Astrocyte of the cerebellum (primary cell): ENCODE measurements at regions not wholly inside any gene's neighbourhood (a gene's known extent, or its start where the extent isn't known, plus 50 kb on each side); places are given as distances from the start of the nearest gene placed in this dataset.
"Not testable (repeated sequence)": the region's sequence is repeated elsewhere in the genome, so short reads cannot be mapped to it uniquely, and the experiment has no call there.

Experiments
- DNase-seq: peaks from one replicate; pipeline ENCODE4 v3.0.0-alpha.2; 2011; ENCODE audit warnings: low read depth
- H3K4me3 ChIP-seq: 2 replicates; pipeline ENCODE4 v1.5.1; 2011; ENCODE audit warnings: mild to moderate bottlenecking, low read depth, low read length, moderate library complexity
- in situ Hi-C: cut with HindIII; loops from 2 replicates; pipeline ENCODE4 v1.10.0; 2017; ENCODE audit warnings: low sequenced_read_pairs
- TF ChIP-seq, protein P1 (sequence below): IDR thresholded peaks from 2 replicates; pipeline ENCODE4 v1.5.1; 2012; ENCODE audit warnings: low read length, low read depth, moderate library complexity, mild to moderate bottlenecking; ENCODE audit errors: missing control alignments

DNA sequence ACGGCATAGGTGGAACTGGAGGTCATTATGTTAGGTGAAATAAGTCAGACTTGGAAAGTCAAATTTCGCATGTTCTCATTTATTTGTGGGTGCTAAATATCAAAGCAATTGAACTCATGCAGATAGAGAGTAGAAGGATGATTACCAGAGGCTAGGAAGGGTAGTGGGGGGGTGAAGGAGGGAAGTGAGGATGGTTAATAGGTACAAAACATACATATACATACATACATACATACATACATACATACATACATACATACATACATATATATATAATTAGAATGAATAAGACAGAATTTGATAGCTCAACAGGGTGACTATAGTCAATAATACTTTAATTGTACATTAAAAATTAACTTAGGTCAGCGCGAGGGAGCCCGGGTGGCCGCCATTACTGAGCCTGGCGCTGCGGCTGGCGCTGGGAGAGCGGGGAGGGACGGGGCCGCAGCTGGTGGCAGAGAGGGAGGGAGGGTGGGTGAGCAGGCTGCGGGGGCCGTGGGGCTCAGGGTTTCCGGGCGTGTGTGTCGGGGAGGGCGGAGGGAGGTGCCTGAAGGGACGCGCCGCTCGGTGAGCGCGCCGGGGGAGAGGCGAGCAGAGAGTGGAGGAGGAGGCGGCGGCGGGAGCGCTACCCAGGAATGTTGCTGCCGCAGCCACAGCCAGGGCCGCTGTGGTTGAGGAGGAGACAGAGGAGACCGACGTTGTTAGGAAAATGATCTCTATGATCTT is 85.8 kb upstream of the EGFR start:
- DNase-seq, result peak; percentile 19
- peak overlapping the region; percentile 40 for H3K4me3 ChIP-seq
- TF ChIP-seq, protein P1, sequence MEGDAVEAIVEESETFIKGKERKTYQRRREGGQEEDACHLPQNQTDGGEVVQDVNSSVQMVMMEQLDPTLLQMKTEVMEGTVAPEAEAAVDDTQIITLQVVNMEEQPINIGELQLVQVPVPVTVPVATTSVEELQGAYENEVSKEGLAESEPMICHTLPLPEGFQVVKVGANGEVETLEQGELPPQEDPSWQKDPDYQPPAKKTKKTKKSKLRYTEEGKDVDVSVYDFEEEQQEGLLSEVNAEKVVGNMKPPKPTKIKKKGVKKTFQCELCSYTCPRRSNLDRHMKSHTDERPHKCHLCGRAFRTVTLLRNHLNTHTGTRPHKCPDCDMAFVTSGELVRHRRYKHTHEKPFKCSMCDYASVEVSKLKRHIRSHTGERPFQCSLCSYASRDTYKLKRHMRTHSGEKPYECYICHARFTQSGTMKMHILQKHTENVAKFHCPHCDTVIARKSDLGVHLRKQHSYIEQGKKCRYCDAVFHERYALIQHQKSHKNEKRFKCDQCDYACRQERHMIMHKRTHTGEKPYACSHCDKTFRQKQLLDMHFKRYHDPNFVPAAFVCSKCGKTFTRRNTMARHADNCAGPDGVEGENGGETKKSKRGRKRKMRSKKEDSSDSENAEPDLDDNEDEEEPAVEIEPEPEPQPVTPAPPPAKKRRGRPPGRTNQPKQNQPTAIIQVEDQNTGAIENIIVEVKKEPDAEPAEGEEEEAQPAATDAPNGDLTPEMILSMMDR, result no peak
- in situ Hi-C loops, result no loop called here

DNA sequence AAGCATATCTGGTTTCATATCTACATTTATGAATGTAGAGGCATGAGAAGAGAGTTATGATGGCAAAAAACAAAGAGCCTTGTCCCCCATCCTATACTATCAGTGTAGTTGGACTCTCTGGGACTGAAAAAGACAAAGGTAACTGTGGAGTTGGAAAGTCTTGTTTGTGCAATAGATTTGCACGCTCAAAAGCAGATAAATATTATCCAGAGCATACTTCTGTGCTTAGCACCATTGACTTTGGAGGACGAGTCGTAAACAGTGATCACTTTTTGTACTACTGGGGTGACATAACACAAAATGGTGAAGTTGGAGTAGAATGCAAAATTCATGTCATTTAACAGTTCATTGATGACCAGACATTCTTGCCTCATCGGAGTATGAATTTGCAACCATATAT is 85.2 kb upstream of the EGFR start:
- in situ Hi-C loops, result no loop called here
- peak overlapping the region; percentile 40 for H3K4me3 ChIP-seq
- DNase-seq, result no peak
- TF ChIP-seq, protein P1, result no peak

GRCh38 chr7:54940748-54941147 is 78.1 kb upstream of the EGFR start:
- in situ Hi-C loops, result no loop called here
- no peak for DNase-seq
- no peak overlapping the region for H3K4me3 ChIP-seq

DNA sequence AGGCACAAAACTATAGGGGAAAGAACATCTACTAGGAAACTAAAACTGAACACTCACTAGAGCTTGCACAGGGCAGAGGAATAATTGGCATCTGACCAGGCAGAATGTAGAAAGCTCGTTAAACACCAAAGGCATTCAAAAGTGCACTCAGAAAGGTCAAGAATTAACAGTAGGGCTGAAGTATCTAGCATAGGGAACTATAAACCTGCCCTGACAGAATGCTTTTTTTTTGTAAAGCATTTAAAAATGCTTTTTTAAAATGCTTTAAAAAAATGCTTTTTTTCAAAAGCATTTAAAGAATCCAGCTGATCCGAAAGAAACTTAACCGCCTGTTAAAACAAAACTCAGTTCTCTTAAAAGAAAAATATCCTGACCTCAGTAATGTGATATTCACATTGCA is 74.6 kb upstream of the EGFR start:
- no peak overlapping the region for H3K4me3 ChIP-seq
- DNase-seq, result peak; percentile 16
- TF ChIP-seq, protein P1, result no peak
- in situ Hi-C loops, result no loop called here

More at GRCh38 chr7:54940748-54941147, 78.1 kb upstream of the EGFR start:
- TF ChIP-seq, protein P1, result no peak

- H3K4me3 ChIP-seq, result no peak overlapping the region
- TF ChIP-seq, protein P1, result no peak
- DNase-seq, result no peak
- in situ Hi-C loops, result no loop called here
Measured at GRCh38 chr7:54946271-54946670, 72.5 kb upstream of the EGFR start.

GRCh38 chr7:54946764-54947163 is 72.1 kb upstream of the EGFR start:
- TF ChIP-seq, protein P1, result no peak
- DNase-seq, result no peak
- in situ Hi-C loops, result no loop called here
- H3K4me3 ChIP-seq, result no peak overlapping the region

GRCh38 chr7:54947266-54947665 is 71.6 kb upstream of the EGFR start:
- in situ Hi-C loops, result no loop called here
- no peak for DNase-seq
- TF ChIP-seq, protein P1, result no peak

DNA sequence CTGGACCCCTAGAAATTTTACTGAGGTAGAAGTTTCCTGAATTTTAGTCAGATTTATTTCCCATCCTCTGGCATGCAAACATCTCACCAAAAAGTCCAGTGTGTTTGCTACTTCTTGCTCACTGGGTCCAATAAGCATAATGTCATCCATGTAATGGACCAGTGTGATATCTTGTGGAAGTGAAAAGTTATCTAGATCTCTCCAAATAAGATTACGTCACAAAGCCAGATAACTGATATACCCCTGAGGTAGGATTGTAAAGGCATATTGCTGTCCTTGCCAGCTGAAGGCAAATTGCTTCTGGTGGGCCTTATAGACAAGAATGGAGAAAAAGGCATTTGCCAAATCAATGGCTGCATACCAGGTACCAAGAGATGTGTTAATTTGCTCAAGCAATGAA is 69.3 kb upstream of the EGFR start:
- DNase-seq, in situ Hi-C loops: not testable (repeated sequence)

More at GRCh38 chr7:54947266-54947665, 71.6 kb upstream of the EGFR start:
- no peak overlapping the region for H3K4me3 ChIP-seq

More for the DNA sequence above, 69.3 kb upstream of the EGFR start:
- H3K4me3 ChIP-seq, result not testable (repeated sequence)
